ENCODE measurements at regions not wholly inside any gene's neighbourhood (a gene's known extent, or its start where the extent isn't known, plus 50 kb on each side); places are given as distances from the start of the nearest gene placed in this dataset.

- TF ChIP-seq ZBTB40 (IDR thresholded peaks at IDR 0.05) (peak; percentile 44; the same call in 1 of the 2 replicates), ZBTB40 (CRISPR knock-in tag; IDR thresholded peaks at IDR 0.05) (no peak), E2F8 (IDR thresholded peaks at IDR 0.05; ENCODE audit: low read depth, partially characterized antibody) (peak; percentile 71), SRSF3 (IDR thresholded peaks at IDR 0.05; ENCODE audit: insufficient read depth, low read length) (no peak), ILK (tag; IDR thresholded peaks at IDR 0.05; ENCODE audit: borderline replicate concordance, low read depth) (no peak), ETV6 (IDR thresholded peaks at IDR 0.05; ENCODE audit: borderline replicate concordance in 1 of 2, low read depth in 2 of 2, low read length in 1 of 2) (peak in 1 of 2 experiments; percentile 86; a peak in 2 of 4 replicates), ETV6 (CRISPR knock-in tag; IDR thresholded peaks at IDR 0.05; ENCODE audit: borderline replicate concordance) (no peak), TFAP4 (CRISPR knock-in tag; IDR thresholded peaks at IDR 0.05; ENCODE audit: borderline replicate concordance) (peak; percentile 49; the same call in 1 of the 2 replicates), ATF7 (IDR thresholded peaks at IDR 0.05) (peak; percentile 97), ZNF280A (IDR thresholded peaks at IDR 0.05; ENCODE audit: low read depth, partially characterized antibody) (no peak)
Observed at GRCh38 chr7:16268821-16269768, 152.2 kb downstream of the CRPPA start (continued).
